ENCODE measurements at regions not wholly inside any gene's neighbourhood (a gene's known extent, or its start where the extent isn't known, plus 50 kb on each side); places are given as distances from the start of the nearest gene placed in this dataset.
A peak's percentile ranks its signal among the peaks of the same experiment; 100 is the strongest.

DNA sequence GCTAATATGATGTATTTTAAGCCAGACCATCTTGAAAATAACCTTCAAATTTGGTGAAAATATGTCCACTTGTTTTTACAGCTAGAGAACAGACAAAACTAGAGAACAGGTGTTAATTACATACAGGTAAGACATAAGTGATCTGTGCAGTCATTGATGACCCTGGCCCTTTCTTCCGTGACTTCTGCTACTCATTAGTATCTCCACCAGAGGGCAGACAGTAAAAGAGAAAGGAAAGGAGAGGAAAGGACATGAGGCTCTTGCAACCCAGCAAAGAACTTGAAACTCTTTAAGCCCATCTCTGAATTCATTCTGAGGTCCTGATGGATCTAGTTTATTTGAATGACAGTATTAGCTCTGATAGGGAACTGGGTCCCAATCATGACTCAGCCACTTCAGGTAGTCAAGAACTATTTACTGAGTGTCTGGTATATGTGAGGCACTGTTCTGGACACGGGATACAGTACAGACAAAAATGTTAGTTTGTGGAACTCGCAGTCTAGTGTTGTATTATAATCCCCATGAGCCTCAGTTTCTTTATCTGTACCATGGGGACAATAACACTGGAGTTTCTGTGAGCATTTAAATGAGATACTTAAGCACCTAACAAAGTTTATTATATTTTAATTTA lies 121.0 kb upstream of the TEX13D start:
- TF ChIP-seq POLR2A (IDR thresholded peaks at IDR 0.05), result no peak
- TF ChIP-seq, protein P1, sequence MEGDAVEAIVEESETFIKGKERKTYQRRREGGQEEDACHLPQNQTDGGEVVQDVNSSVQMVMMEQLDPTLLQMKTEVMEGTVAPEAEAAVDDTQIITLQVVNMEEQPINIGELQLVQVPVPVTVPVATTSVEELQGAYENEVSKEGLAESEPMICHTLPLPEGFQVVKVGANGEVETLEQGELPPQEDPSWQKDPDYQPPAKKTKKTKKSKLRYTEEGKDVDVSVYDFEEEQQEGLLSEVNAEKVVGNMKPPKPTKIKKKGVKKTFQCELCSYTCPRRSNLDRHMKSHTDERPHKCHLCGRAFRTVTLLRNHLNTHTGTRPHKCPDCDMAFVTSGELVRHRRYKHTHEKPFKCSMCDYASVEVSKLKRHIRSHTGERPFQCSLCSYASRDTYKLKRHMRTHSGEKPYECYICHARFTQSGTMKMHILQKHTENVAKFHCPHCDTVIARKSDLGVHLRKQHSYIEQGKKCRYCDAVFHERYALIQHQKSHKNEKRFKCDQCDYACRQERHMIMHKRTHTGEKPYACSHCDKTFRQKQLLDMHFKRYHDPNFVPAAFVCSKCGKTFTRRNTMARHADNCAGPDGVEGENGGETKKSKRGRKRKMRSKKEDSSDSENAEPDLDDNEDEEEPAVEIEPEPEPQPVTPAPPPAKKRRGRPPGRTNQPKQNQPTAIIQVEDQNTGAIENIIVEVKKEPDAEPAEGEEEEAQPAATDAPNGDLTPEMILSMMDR (IDR thresholded peaks at IDR 0.05), result peak; percentile 25 to 54 (median 44)
- TF ChIP-seq EP300 (IDR thresholded peaks at IDR 0.05), result no peak
